Natural killer cell (primary cell): ENCODE measurements at regions not wholly inside any gene's neighbourhood (a gene's known extent, or its start where the extent isn't known, plus 50 kb on each side); places are given as distances from the start of the nearest gene placed in this dataset.
A peak's percentile ranks its signal among the peaks of the same experiment; 100 is the strongest.

ENCODE experiments used
- ATAC-seq, 3 donors: fragments of 150-1000 bp in 2 of 3; fragments of 200-7000 bp in 1 of 3; cut with Tn5 transposase; 1 replicate in 1 of 3; 2 replicates in 2 of 3; pipeline ENCODE4 v1.10.0; 2021; ENCODE audit warnings: mild to moderate bottlenecking in 2 of 3, moderate library complexity in 2 of 3
- DNase-seq, 2 donors: peaks; one replicate each; pipeline versions ENCODE4 v3.0.0 to v3.0.0-alpha.2; 2013 to 2021; ENCODE audit warnings: mixed read lengths in 1 of 2
- H3K27ac ChIP-seq: one replicate; pipeline ENCODE4 v1.5.1; 2013; ENCODE audit warnings: mild to moderate bottlenecking, low read length
- H3K27me3 ChIP-seq: one replicate; pipeline ENCODE4 v1.6.1; 2013; ENCODE audit warnings: low read length; ENCODE audit not compliant: control insufficient read depth, insufficient read depth
- H3K36me3 ChIP-seq: one replicate; pipeline ENCODE4 v1.6.1; 2013; ENCODE audit warnings: low read length; ENCODE audit not compliant: control insufficient read depth, insufficient read depth
- H3K4me1 ChIP-seq: one replicate; pipeline ENCODE4 v1.6.1; 2013; ENCODE audit warnings: low read length; ENCODE audit not compliant: control insufficient read depth, insufficient read depth
- H3K4me3 ChIP-seq: one replicate; pipeline ENCODE4 v1.5.1; 2013; ENCODE audit warnings: low read length
- H3K9me3 ChIP-seq: one replicate; pipeline ENCODE4 v1.6.1; 2013; ENCODE audit warnings: low read length; ENCODE audit not compliant: control insufficient read depth, insufficient read depth
- H3K27ac Mint-ChIP-seq, 2 donors: one replicate each; pipeline ENCODE4 v1.8.0; 2022; ENCODE audit warnings: mild to moderate bottlenecking in 2 of 2, mixed read lengths in 2 of 2, moderate library complexity in 1 of 2
- H3K27me3 Mint-ChIP-seq, 2 donors: one replicate each; pipeline ENCODE4 v1.8.0; 2022; ENCODE audit warnings: low read depth in 2 of 2, mixed read lengths in 2 of 2
- H3K36me3 Mint-ChIP-seq: one replicate; pipeline ENCODE4 v1.8.0; 2022; ENCODE audit warnings: mixed read lengths
- H3K4me1 Mint-ChIP-seq, 2 donors: one replicate each; pipeline ENCODE4 v1.8.0; 2022; ENCODE audit warnings: mixed read lengths in 2 of 2
- H3K4me3 Mint-ChIP-seq: one replicate; pipeline ENCODE4 v1.8.0; 2022; ENCODE audit warnings: mild to moderate bottlenecking, moderate library complexity, mixed read lengths
- H3K9me3 Mint-ChIP-seq, 2 donors: one replicate each; pipeline ENCODE4 v1.8.0; 2022; ENCODE audit warnings: mixed read lengths in 2 of 2
- WGBS: methylation state at CpG from one replicate; pipeline ENCODE4 v1.1.7; 2013; ENCODE audit warnings: missing lambda C conversion rate; ENCODE audit not compliant: insufficient coverage; 5-methylcytosine and 5-hydroxymethylcytosine counted together
- intact Hi-C: fragments of 100-400 bp; cut with micrococcal nuclease; formaldehyde crosslinking; loops from one replicate; pipeline ENCODE4 v1.14.2; 2022
- TF ChIP-seq, protein P1 (sequence below): fragments of 200-600 bp; IDR thresholded peaks from one replicate; pipeline ENCODE4 v1.8.0; 2022; ENCODE audit warnings: antibody characterized with exemption

DNA sequence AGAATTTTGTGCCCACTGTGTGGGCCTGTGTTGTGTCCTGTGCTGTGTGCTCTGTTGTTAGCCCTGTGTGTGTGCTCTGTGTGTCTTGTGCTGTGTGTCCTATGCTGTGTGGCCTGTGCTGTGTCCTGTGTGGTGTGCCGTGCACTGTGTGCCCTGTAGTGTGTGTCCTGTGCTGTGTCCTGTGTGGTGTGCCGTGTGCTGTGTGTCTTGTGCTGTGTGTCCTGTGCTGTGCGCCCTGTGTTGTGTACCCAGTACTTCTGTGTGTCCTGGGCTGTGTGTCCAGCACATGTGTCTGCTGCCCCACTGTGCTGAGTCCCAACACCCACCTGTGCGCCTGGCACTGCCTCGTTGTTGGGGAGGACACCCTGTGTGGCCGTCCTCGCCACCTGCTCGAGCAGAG, 53.2 kb upstream of the CHRNA7 start:
- no peak overlapping the region for H3K4me3 Mint-ChIP-seq
- intact Hi-C loops, result no loop called here

DNA sequence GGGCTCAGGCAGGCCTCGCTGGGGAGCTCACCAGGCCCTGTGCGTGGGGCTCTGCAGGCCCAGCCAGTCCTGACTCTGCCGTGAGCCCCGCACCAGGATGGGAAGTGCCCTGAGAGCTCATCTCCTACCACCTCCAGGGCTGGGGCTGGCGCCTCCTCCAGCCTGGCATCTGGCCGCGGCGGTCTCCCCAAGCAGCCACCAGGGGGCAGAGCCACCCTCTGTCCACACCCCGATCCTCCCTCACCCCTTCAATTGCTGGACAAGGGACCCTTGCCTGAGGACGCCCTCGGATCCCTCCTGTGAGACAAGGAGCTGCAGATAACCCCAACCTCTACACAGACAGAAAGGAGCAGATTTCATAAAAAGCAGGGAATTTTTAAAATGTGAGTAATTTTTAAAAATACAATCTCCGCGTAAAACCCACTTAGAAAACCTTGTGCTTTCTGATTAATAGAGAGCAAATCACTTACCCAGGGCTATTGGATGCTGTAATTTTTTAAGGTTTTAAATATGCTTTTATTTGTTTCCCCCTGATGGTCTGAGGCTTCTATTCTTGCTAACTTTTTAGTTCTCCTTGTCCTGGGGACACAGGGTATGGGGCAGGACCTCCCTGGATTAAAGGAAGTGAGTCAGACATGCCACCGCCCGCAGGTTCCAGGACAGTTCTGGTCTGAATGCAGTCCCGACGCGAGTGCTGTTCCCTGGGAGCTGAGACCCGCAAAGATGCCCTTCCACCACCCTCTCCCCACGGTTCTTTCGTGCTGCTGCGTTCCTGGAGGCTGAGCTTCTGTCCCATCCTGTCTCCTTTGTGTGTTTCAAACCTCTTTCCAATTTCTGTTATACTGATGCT, 52.3 kb upstream of the CHRNA7 start:
- Mint-ChIP-seq H3K9me3 (no peaks in the 10 kb centered on the region), H3K27me3 (peaks cover 24 to 40% of the 10 kb centered on the region in 2 donors), H3K27ac (no peak overlapping the region), H3K4me1 (peaks cover 10 to 11% of the 10 kb centered on the region in 2 donors), H3K36me3 (no peaks in the 10 kb centered on the region), H3K4me3 (no peak overlapping the region)
- TF ChIP-seq, protein P1, sequence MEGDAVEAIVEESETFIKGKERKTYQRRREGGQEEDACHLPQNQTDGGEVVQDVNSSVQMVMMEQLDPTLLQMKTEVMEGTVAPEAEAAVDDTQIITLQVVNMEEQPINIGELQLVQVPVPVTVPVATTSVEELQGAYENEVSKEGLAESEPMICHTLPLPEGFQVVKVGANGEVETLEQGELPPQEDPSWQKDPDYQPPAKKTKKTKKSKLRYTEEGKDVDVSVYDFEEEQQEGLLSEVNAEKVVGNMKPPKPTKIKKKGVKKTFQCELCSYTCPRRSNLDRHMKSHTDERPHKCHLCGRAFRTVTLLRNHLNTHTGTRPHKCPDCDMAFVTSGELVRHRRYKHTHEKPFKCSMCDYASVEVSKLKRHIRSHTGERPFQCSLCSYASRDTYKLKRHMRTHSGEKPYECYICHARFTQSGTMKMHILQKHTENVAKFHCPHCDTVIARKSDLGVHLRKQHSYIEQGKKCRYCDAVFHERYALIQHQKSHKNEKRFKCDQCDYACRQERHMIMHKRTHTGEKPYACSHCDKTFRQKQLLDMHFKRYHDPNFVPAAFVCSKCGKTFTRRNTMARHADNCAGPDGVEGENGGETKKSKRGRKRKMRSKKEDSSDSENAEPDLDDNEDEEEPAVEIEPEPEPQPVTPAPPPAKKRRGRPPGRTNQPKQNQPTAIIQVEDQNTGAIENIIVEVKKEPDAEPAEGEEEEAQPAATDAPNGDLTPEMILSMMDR, result peak; percentile 79
- Histone ChIP-seq H3K9me3 (no peaks in the 10 kb centered on the region), H3K36me3 (no peaks in the 10 kb centered on the region), H3K4me1 (peaks cover 8% of the 10 kb centered on the region), H3K4me3 (no peak overlapping the region), H3K27ac (no peak overlapping the region), H3K27me3 (no peaks in the 10 kb centered on the region)
- DNase-seq, result peak; percentile 44 to 69
- WGBS, result 21% methylated on average over 18 of the region's 22 CpGs
- intact Hi-C loops, result no loop called here
- ATAC-seq, result peak; percentile 48 to 84 (median 64)

More for the DNA sequence above, 53.2 kb upstream of the CHRNA7 start:
- no peaks in the 10 kb centered on the region for H3K9me3 ChIP-seq
- TF ChIP-seq, protein P1, result no peak
- H3K36me3 ChIP-seq, result no peaks in the 10 kb centered on the region
- H3K27me3 ChIP-seq, result no peaks in the 10 kb centered on the region
- H3K4me1 Mint-ChIP-seq, result peaks cover 10 to 11% of the 10 kb centered on the region in 2 donors
- WGBS, result 67% methylated on average over 8 of the region's 8 CpGs
- DNase-seq (no peak), ATAC-seq (peak in 1 of 3 donors; percentile 33)
- H3K9me3 Mint-ChIP-seq, result no peaks in the 10 kb centered on the region
- H3K27ac Mint-ChIP-seq, result no peak overlapping the region
- peaks cover 24 to 40% of the 10 kb centered on the region in 2 donors for H3K27me3 Mint-ChIP-seq
- H3K4me1 ChIP-seq, result peaks cover 8% of the 10 kb centered on the region
- no peak overlapping the region for H3K27ac ChIP-seq
- H3K4me3 ChIP-seq, result no peak overlapping the region
- H3K36me3 Mint-ChIP-seq, result no peaks in the 10 kb centered on the region
